ENCODE measurements at regions not wholly inside any gene's neighbourhood (a gene's known extent, or its start where the extent isn't known, plus 50 kb on each side); places are given as distances from the start of the nearest gene placed in this dataset.

- ChIA-PET CTCF (ENCODE audit: low intra/inter-chr PET ratio) (no interaction called here), POLR2A (interaction anchor here (1.1 to 1.2 kb wide), 2 partner anchors 11 to 53 kb away, joined by 3 read pairs; no protein-coding TSS in a partner anchor)
- Histone ChIP-seq H3K36me3 (ENCODE audit: control insufficient read depth, insufficient read depth, low read length) (no peaks in the 10 kb centered on the region), H3K27ac (ENCODE audit: extremely low read depth, low read depth, low read length) (no peak overlapping the region), H3K79me2 (ENCODE audit: control insufficient read depth, insufficient read depth, low read length) (no peaks in the 10 kb centered on the region), H3K9me1 (ENCODE audit: control insufficient read depth, insufficient read depth, low read length) (no peaks in the 10 kb centered on the region), H3K9me3 (replicated peaks; ENCODE audit: control insufficient read depth, insufficient read depth, low read depth, low read length) (0 out of 2 replicates have a peak, but pooled peaks cover 6% of the 10 kb centered on the region), H2AFZ (ENCODE audit: low read depth, low read length) (peak overlapping the region; percentile 53; the same call in 1 of the 2 replicates), H3K27me3 (ENCODE audit: control insufficient read depth in 2 of 2, insufficient read depth in 2 of 2, low read length in 2 of 2) (no peaks in the 10 kb centered on the region), H3K9ac (ENCODE audit: insufficient read depth in 1 of 2, low read depth in 2 of 2, low read length in 2 of 2) (no peak overlapping the region), H3K4me1 (replicated peaks in 1 of 2; ENCODE audit: control insufficient read depth in 2 of 2, insufficient read depth in 2 of 2, low read length in 2 of 2) (peaks cover 31% of the 10 kb centered on the region in 2 experiments; a peak in 4 of 5 replicates), H3K4me3 (no peak overlapping the region), H4K20me1 (replicated peaks; ENCODE audit: control insufficient read depth, insufficient read depth, low read length) (no peaks in the 10 kb centered on the region), H3K4me2 (ENCODE audit: insufficient read depth, low read length) (no peak overlapping the region)
- intact Hi-C loops (cut with micrococcal nuclease): no loop called here
- in situ Hi-C loops (cut with MboI): no loop called here
- FAIRE-seq: peak; percentile 32
- no peak for DNase-seq (ENCODE audit: extremely low read depth in 1 of 4, low spot score in 3 of 4)
- no TSS peak for BruUV-seq (replicated peaks)
- no peak for ATAC-seq
- 82% methylated on average over 4 of the region's 4 CpGs for WGBS (ENCODE audit: insufficient coverage, low coverage, missing lambda C conversion rate)
- TF ChIP-seq ZNF263 (CRISPR knock-in tag; IDR thresholded peaks at IDR 0.05; ENCODE audit: borderline replicate concordance) (no peak), ZBTB8A (IDR thresholded peaks at IDR 0.05; ENCODE audit: partially characterized antibody) (no peak), ZEB2 (IDR thresholded peaks at IDR 0.05) (no peak), GTF2E2 (tag; IDR thresholded peaks at IDR 0.05) (no peak)
These were observed 52.4 kb upstream of the MRPS22 start for GRCh38 chr3:139291276-139292051.

GRCh38 chr3:139292192-139292591 lies 51.6 kb upstream of the MRPS22 start:
- peak; percentile 15 for FAIRE-seq
- intact Hi-C loops (cut with micrococcal nuclease): no loop called here
- in situ Hi-C loops (cut with MboI): no loop called here
- ChIA-PET CTCF (ENCODE audit: low intra/inter-chr PET ratio) (no interaction called here), POLR2A (interaction anchor here (0.6 to 1.2 kb wide), 4 partner anchors 11 to 54 kb away, joined by 3 read pairs; no protein-coding TSS in a partner anchor)
- Histone ChIP-seq H3K4me2 (ENCODE audit: insufficient read depth, low read length) (no peak overlapping the region), H3K79me2 (ENCODE audit: control insufficient read depth, insufficient read depth, low read length) (no peaks in the 10 kb centered on the region), H3K27ac (ENCODE audit: extremely low read depth, low read depth, low read length) (no peak overlapping the region), H3K4me1 (replicated peaks in 1 of 2; ENCODE audit: control insufficient read depth in 2 of 2, insufficient read depth in 2 of 2, low read length in 2 of 2) (peaks cover 26% of the 10 kb centered on the region in 2 experiments; a peak in 4 of 5 replicates), H4K20me1 (replicated peaks; ENCODE audit: control insufficient read depth, insufficient read depth, low read length) (no peaks in the 10 kb centered on the region), H3K9ac (ENCODE audit: insufficient read depth in 1 of 2, low read depth in 2 of 2, low read length in 2 of 2) (no peak overlapping the region), H3K4me3 (no peak overlapping the region), H2AFZ (ENCODE audit: low read depth, low read length) (peak overlapping the region; percentile 53; the same call in 1 of the 2 replicates), H3K9me3 (replicated peaks; ENCODE audit: control insufficient read depth, insufficient read depth, low read depth, low read length) (0 out of 2 replicates have a peak, but pooled peaks cover 6% of the 10 kb centered on the region), H3K9me1 (ENCODE audit: control insufficient read depth, insufficient read depth, low read length) (no peaks in the 10 kb centered on the region), H3K36me3 (ENCODE audit: control insufficient read depth, insufficient read depth, low read length) (no peaks in the 10 kb centered on the region), H3K27me3 (ENCODE audit: control insufficient read depth in 2 of 2, insufficient read depth in 2 of 2, low read length in 2 of 2) (no peaks in the 10 kb centered on the region; a peak in 1 of 5 replicates)
- no peak for ATAC-seq
- TF ChIP-seq PML (IDR thresholded peaks at IDR 0.05; ENCODE audit: low read length) (no peak), C11orf30 (IDR thresholded peaks at IDR 0.05; ENCODE audit: low read depth) (peak; percentile 47; the same call in 1 of the 2 replicates), JUND (IDR thresholded peaks at IDR 0.05; ENCODE audit: borderline replicate concordance, low read depth, low read length) (peak; percentile 23; the same call in 1 of the 2 replicates), JUND (tag; IDR thresholded peaks at IDR 0.05; ENCODE audit: borderline replicate concordance, low read depth, low read length) (no peak), RBM25 (IDR thresholded peaks at IDR 0.05; ENCODE audit: low read depth, low read length, severe bottlenecking) (peak; percentile 48), ZNF316 (IDR thresholded peaks at IDR 0.05) (peak; percentile 26; the same call in 1 of the 2 replicates)
- no TSS peak for BruUV-seq (replicated peaks)
- WGBS (ENCODE audit: insufficient coverage, low coverage, missing lambda C conversion rate): 38% methylated on average over 7 of the region's 7 CpGs
- no peak for DNase-seq (ENCODE audit: extremely low read depth in 1 of 4, low spot score in 3 of 4)
